GM12878 (cell line): ENCODE measurements at regions not wholly inside any gene's neighbourhood (a gene's known extent, or its start where the extent isn't known, plus 50 kb on each side); places are given as distances from the start of the nearest gene placed in this dataset.

Source experiments
- CHD4 ChIP-seq: fragments of 200-600 bp; sonication (generic); IDR thresholded peaks from 2 replicates; pipeline ENCODE4 v1.6.1; 2016; ENCODE audit warnings: mild to moderate bottlenecking
- EZH2 ChIP-seq: IDR thresholded peaks from 2 replicates; pipeline ENCODE4 v1.6.1; 2012; ENCODE audit warnings: low read depth, mild to moderate bottlenecking, control low read depth, inconsistent platforms, low read length, borderline replicate concordance; ENCODE audit not compliant: control insufficient read depth
- POLR2AphosphoS5 ChIP-seq: IDR thresholded peaks from 2 replicates; pipeline ENCODE4 v1.6.1; 2011; ENCODE audit warnings: mild to moderate bottlenecking, low read length, inconsistent platforms
- TF ChIP-seq, protein P1 (sequence below), 3 experiments: IDR thresholded peaks in 2 of 3; conservative IDR thresholded peaks in 1 of 3; 2 replicates each; pipeline ENCODE4 v1.5.1; 2011; ENCODE audit warnings: low read depth in 3 of 3, low read length in 3 of 3, mild to moderate bottlenecking in 3 of 3, control low read depth in 2 of 3, moderate library complexity in 2 of 3, inconsistent platforms in 1 of 3, mixed read lengths in 1 of 3; ENCODE audit not compliant: control insufficient read depth in 2 of 3, insufficient read depth in 1 of 3; ENCODE audit errors: extremely low read depth in 1 of 3

DNA sequence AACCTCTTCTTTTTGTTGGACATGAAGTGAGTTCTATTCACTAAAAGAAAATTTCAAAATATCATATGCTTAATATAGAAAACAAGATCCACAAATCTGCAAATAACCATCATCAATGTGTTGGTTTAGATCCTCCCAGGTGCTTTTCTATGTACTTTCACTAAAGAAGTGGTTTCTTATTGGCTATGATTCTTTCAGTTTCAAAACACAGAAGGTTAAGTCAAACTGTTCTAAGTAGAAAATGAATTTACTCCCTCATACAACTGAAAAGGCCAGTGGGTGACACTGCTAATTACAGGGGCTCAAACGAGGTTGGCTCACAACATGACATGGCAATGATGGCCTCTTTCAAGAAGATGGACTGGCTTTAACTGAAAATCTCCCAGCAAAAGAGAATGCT lies 111.7 kb downstream of the GALR1 start:
- no peak for TF ChIP-seq CHD4
- TF ChIP-seq POLR2AphosphoS5 = no peak
- no peak for TF ChIP-seq EZH2
- TF ChIP-seq, protein P1, sequence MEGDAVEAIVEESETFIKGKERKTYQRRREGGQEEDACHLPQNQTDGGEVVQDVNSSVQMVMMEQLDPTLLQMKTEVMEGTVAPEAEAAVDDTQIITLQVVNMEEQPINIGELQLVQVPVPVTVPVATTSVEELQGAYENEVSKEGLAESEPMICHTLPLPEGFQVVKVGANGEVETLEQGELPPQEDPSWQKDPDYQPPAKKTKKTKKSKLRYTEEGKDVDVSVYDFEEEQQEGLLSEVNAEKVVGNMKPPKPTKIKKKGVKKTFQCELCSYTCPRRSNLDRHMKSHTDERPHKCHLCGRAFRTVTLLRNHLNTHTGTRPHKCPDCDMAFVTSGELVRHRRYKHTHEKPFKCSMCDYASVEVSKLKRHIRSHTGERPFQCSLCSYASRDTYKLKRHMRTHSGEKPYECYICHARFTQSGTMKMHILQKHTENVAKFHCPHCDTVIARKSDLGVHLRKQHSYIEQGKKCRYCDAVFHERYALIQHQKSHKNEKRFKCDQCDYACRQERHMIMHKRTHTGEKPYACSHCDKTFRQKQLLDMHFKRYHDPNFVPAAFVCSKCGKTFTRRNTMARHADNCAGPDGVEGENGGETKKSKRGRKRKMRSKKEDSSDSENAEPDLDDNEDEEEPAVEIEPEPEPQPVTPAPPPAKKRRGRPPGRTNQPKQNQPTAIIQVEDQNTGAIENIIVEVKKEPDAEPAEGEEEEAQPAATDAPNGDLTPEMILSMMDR (IDR thresholded peaks at IDR 0.05 in 2 of 3, conservative IDR thresholded peaks at IDR 0.05 in 1 of 3; ENCODE audit: control insufficient read depth in 2 of 3, extremely low read depth in 1 of 3, insufficient read depth in 1 of 3, low read depth in 3 of 3, low read length in 3 of 3) = no peak
